ENCODE measurements at regions not wholly inside any gene's neighbourhood (a gene's known extent, or its start where the extent isn't known, plus 50 kb on each side); places are given as distances from the start of the nearest gene placed in this dataset.

- no peak for DNase-seq (ENCODE audit: low spot score)
- H3K9me3 ChIP-seq: no peaks in the 10 kb centered on the region
- no peak for TF ChIP-seq CTCF (IDR thresholded peaks at IDR 0.05)
- H3K27me3 ChIP-seq: no peaks in the 10 kb centered on the region
- no peaks in the 10 kb centered on the region for H3K4me1 ChIP-seq
- H3K4me3 ChIP-seq: no peak overlapping the region
- H3K27ac ChIP-seq: no peak overlapping the region
- no peaks in the 10 kb centered on the region for H3K36me3 ChIP-seq
These were observed 50.0 kb upstream of the DOCK9 start for GRCh38 chr13:99027661-99028425.

GRCh38 chr13:99028890-99029289 lies 51.0 kb upstream of the DOCK9 start:
- Histone ChIP-seq H3K27me3 (no peaks in the 10 kb centered on the region), H3K4me1 (no peaks in the 10 kb centered on the region), H3K36me3 (no peaks in the 10 kb centered on the region), H3K4me3 (no peak overlapping the region), H3K9me3 (no peaks in the 10 kb centered on the region), H3K27ac (no peak overlapping the region)
- no peak for DNase-seq (ENCODE audit: low spot score)
- peak in 1 of 2 donors; percentile 19 for TF ChIP-seq CTCF (IDR thresholded peaks at IDR 0.05)

- Histone ChIP-seq H3K27me3 (no peaks in the 10 kb centered on the region), H3K4me3 (no peak overlapping the region), H3K9me3 (no peaks in the 10 kb centered on the region), H3K4me1 (no peaks in the 10 kb centered on the region), H3K36me3 (no peaks in the 10 kb centered on the region), H3K27ac (no peak overlapping the region)
- TF ChIP-seq CTCF (IDR thresholded peaks at IDR 0.05): no peak
- no peak for DNase-seq (ENCODE audit: low spot score)
These were observed 51.7 kb upstream of the DOCK9 start for GRCh38 chr13:99029576-99029975.

- Histone ChIP-seq H3K36me3 (no peaks in the 10 kb centered on the region), H3K9me3 (no peaks in the 10 kb centered on the region), H3K4me3 (no peak overlapping the region), H3K27ac (no peak overlapping the region), H3K27me3 (no peaks in the 10 kb centered on the region), H3K4me1 (no peaks in the 10 kb centered on the region)
- TF ChIP-seq CTCF (IDR thresholded peaks at IDR 0.05): no peak
- no peak for DNase-seq (ENCODE audit: low spot score)
These were observed 52.5 kb upstream of the DOCK9 start for GRCh38 chr13:99030326-99030725.

GRCh38 chr13:99031832-99032231 lies 54.0 kb upstream of the DOCK9 start:
- H3K4me3 ChIP-seq: no peak overlapping the region
- no peaks in the 10 kb centered on the region for H3K27me3 ChIP-seq
- no peak for TF ChIP-seq CTCF (IDR thresholded peaks at IDR 0.05)
- H3K36me3 ChIP-seq: no peaks in the 10 kb centered on the region
- H3K4me1 ChIP-seq: no peaks in the 10 kb centered on the region
- H3K9me3 ChIP-seq: no peaks in the 10 kb centered on the region
- DNase-seq (ENCODE audit: low spot score): no peak
- no peak overlapping the region for H3K27ac ChIP-seq

- Histone ChIP-seq H3K4me1 (no peaks in the 10 kb centered on the region), H3K36me3 (no peaks in the 10 kb centered on the region), H3K27me3 (no peaks in the 10 kb centered on the region), H3K9me3 (no peaks in the 10 kb centered on the region), H3K4me3 (no peak overlapping the region), H3K27ac (no peak overlapping the region)
- no peak for DNase-seq (ENCODE audit: low spot score)
- peak; percentile 51 to 69 for TF ChIP-seq CTCF (IDR thresholded peaks at IDR 0.05)
These were observed 56.0 kb upstream of the DOCK9 start for GRCh38 chr13:99033814-99034213.

Measured in right atrium auricular region (tissue), 2 donors.